ENCODE measurements at regions not wholly inside any gene's neighbourhood (a gene's known extent, or its start where the extent isn't known, plus 50 kb on each side); places are given as distances from the start of the nearest gene placed in this dataset.

DNA sequence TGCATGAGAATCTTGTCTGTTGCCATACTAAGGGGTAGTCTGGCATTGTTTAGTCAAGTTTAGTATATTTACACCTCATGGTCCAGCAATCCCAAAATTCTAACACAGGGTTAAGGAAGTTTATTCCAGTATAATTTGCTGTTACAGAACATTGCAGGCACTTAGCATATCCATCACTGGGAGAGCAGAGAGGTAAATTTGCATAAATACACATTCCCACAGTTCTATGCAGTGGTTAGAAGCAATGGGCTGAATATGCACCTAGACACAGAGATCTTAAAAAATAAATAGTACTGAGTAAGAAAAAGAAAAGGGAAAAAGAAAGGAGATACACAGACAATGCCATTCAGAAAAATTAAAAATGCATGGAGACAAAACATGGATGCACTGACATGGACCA lies 692.3 kb upstream of the MEF2C start:
- no peak for TF ChIP-seq CTCF (IDR thresholded peaks at IDR 0.05)
- intact Hi-C loops (cut with DNase I; ENCODE audit: low total_unique reads) = no loop called here
- DNase-seq (ENCODE audit: low spot score in 2 of 2) = no peak
- H3K4me3 ChIP-seq (ENCODE audit: low read depth, poor library complexity, severe bottlenecking) = no peak overlapping the region

- intact Hi-C loops (cut with DNase I; ENCODE audit: low total_unique reads) = no loop called here
- no peak overlapping the region for H3K4me3 ChIP-seq (ENCODE audit: low read depth, poor library complexity, severe bottlenecking)
- TF ChIP-seq POLR2A (IDR thresholded peaks at IDR 0.05) (no peak), CTCF (IDR thresholded peaks at IDR 0.05) (no peak)
- no peak for DNase-seq (ENCODE audit: low spot score in 2 of 2)
- WGBS, 2 donors = 88 to 93% methylated on average over 4 of the region's 4 CpGs
Measured at GRCh38 chr5:89573345-89573744, 690.4 kb upstream of the MEF2C start.

DNA sequence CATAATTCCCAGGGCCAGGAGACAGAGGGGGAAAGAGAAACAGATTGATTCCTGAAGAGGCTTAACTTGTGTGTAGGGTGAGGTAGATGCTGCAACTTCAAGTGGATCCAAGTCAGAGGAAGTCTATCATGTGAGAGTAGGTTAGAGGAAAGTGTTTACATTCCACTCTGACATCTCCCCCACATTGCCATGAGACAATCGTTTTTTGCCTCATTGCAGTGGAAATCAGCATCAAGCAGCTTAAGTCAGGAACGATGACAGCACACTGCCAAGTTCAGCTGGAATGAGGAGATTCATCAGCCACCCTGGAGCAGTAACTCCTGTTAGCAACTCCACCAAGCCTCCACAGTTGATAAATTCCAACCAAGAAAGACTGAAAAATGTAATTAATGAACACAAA lies 689.7 kb upstream of the MEF2C start:
- no peak overlapping the region for H3K4me3 ChIP-seq (ENCODE audit: low read depth, poor library complexity, severe bottlenecking)
- intact Hi-C loops (cut with DNase I; ENCODE audit: low total_unique reads) = no loop called here
- 42 to 46% methylated on average over 2 of the region's 2 CpGs for WGBS, 2 donors
- TF ChIP-seq CTCF (IDR thresholded peaks at IDR 0.05) (no peak), POLR2A (IDR thresholded peaks at IDR 0.05) (no peak)
- no peak for DNase-seq (ENCODE audit: low spot score in 2 of 2)

DNA sequence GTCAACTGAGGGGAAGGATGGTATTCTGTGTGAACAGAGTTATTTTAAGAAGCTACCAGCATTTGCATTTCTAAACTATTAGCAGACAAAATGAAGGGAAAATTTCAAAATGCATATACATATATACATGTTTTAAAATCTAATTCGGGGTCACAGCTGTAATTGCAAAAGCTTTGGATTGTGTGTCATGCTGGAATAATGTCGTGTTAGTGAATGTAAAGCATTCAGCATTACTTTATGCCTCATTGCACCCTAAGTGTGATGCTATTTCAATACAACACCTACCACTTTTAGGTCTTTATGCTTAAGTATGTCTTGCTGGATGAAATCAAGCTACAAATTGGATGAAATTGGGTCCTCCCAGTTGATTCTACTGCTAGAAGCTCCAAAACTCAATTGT lies 687.6 kb upstream of the MEF2C start:
- DNase-seq (ENCODE audit: low spot score in 2 of 2) = no peak
- TF ChIP-seq CTCF (IDR thresholded peaks at IDR 0.05) (no peak), POLR2A (IDR thresholded peaks at IDR 0.05) (no peak)
- no peak overlapping the region for H3K4me3 ChIP-seq (ENCODE audit: low read depth, poor library complexity, severe bottlenecking)
- intact Hi-C loops (cut with DNase I; ENCODE audit: low total_unique reads) = no loop called here
- 86 to 93% methylated on average over 2 of the region's 2 CpGs for WGBS, 2 donors

DNA sequence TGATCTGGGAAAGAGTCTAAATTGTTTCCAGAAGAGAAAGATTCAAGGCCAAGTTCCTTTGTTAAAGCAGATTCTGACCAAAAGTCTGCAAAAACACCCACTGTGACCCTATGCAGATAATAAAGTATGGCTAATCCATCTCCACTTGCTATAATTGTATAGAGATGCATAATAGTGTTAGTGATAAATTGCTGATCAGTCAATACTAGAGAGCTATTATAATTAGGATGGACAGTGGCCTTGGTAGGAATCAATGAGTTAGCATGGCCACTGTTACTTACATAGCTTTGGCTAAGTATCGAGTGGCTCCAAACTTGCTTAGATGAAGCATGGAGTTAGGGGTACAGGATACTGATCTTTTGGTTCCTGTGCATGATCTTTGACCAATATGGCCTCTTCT lies 683.4 kb upstream of the MEF2C start:
- intact Hi-C loops (cut with DNase I; ENCODE audit: low total_unique reads) = no loop called here
- no peak overlapping the region for H3K4me3 ChIP-seq (ENCODE audit: low read depth, poor library complexity, severe bottlenecking)
- TF ChIP-seq POLR2A (IDR thresholded peaks at IDR 0.05) (no peak), CTCF (IDR thresholded peaks at IDR 0.05) (no peak)
- 90% methylated on average over 1 of the region's 1 CpG for WGBS, 2 donors
- no peak for DNase-seq (ENCODE audit: low spot score in 2 of 2)

- no peak for TF ChIP-seq CTCF (IDR thresholded peaks at IDR 0.05)
- no peak for TF ChIP-seq POLR2A (IDR thresholded peaks at IDR 0.05)
- intact Hi-C loops (cut with DNase I; ENCODE audit: low total_unique reads) = no loop called here
- no peak for DNase-seq (ENCODE audit: low spot score in 2 of 2)
- H3K4me3 ChIP-seq (ENCODE audit: low read depth, poor library complexity, severe bottlenecking) = no peak overlapping the region
- WGBS, 2 donors = 70 to 75% methylated on average over 4 of the region's 4 CpGs
Measured at GRCh38 chr5:89560696-89561095, 677.7 kb upstream of the MEF2C start.
